Erythroblast (primary cell): ENCODE measurements at regions not wholly inside any gene's neighbourhood (a gene's known extent, or its start where the extent isn't known, plus 50 kb on each side); places are given as distances from the start of the nearest gene placed in this dataset.

Experiments used
- GATA1 ChIP-seq: IDR thresholded peaks from 2 replicates; pipeline ENCODE4 v1.6.1; 2011; ENCODE audit warnings: low read depth, mild to moderate bottlenecking, control low read depth, low read length, moderate library complexity
- POLR2A ChIP-seq: IDR thresholded peaks from 2 replicates; pipeline ENCODE4 v1.6.1; 2011; ENCODE audit warnings: mild to moderate bottlenecking, low read length

- TF ChIP-seq POLR2A (no peak), GATA1 (no peak)
Observed at GRCh38 chr1:22309572-22309971, 142.1 kb upstream of the ZBTB40 start.
